ENCODE measurements at regions not wholly inside any gene's neighbourhood (a gene's known extent, or its start where the extent isn't known, plus 50 kb on each side); places are given as distances from the start of the nearest gene placed in this dataset.
A peak's percentile ranks its signal among the peaks of the same experiment; 100 is the strongest.
"Not testable (repeated sequence)": the region's sequence is repeated elsewhere in the genome, so short reads cannot be mapped to it uniquely, and the experiment has no call there.

- BruUV-seq (replicated peaks): not testable (repeated sequence)
Observed at GRCh38 chr14:106661561-106661960, 1135.2 kb downstream of the TMEM121 start.

GRCh38 chr14:106662936-106663550, 1136.7 kb downstream of the TMEM121 start:
- no peaks in the 10 kb centered on the region for H3K27me3 ChIP-seq (replicated peaks; ENCODE audit: insufficient read depth, low read depth, low read length, poor library complexity)
- H3K36me3 ChIP-seq (ENCODE audit: insufficient read depth, low read length, poor library complexity, severe bottlenecking): no peaks in the 10 kb centered on the region
- DNase-seq (ENCODE audit: low spot score): no peak
- H3K27ac ChIP-seq (ENCODE audit: low read depth, low read length, poor library complexity, severe bottlenecking): no peak overlapping the region
- H3K4me3 ChIP-seq (ENCODE audit: low read depth, low read length, poor library complexity, severe bottlenecking): no peak overlapping the region
- ChIA-PET CTCF (interaction anchor here (1.4 kb wide), 1 partner anchor 17 kb away, joined by 4 read pairs; no protein-coding TSS in a partner anchor), POLR2A (ENCODE audit: low non-redundant PET) (no interaction called here)
- H3K9me3 ChIP-seq (ENCODE audit: low read depth, low read length, poor library complexity, severe bottlenecking): peaks cover 6% of the 10 kb centered on the region
- no peak for TF ChIP-seq CTCF (conservative IDR thresholded peaks at IDR 0.05; ENCODE audit: low read depth, low read length)
- no peak for TF ChIP-seq EZH2 (IDR thresholded peaks at IDR 0.05; ENCODE audit: borderline replicate concordance, low read depth, low read length, poor library complexity, severe bottlenecking)
- no TSS peak for BruUV-seq (replicated peaks)
- H3K4me1 ChIP-seq (ENCODE audit: insufficient read depth, low read length, poor library complexity, severe bottlenecking): no peaks in the 10 kb centered on the region
- intact Hi-C loops (cut with micrococcal nuclease; ENCODE audit: unreplicated experiment): no loop called here

More at GRCh38 chr14:106661561-106661960, 1135.2 kb downstream of the TMEM121 start:
- H3K36me3 ChIP-seq (ENCODE audit: insufficient read depth, low read length, poor library complexity, severe bottlenecking); intact Hi-C loops (cut with micrococcal nuclease; ENCODE audit: unreplicated experiment); POLR2A ChIA-PET (ENCODE audit: low non-redundant PET); H3K4me3 ChIP-seq (ENCODE audit: low read depth, low read length, poor library complexity, severe bottlenecking); H3K4me1 ChIP-seq (ENCODE audit: insufficient read depth, low read length, poor library complexity, severe bottlenecking); H3K27me3 ChIP-seq (replicated peaks; ENCODE audit: insufficient read depth, low read depth, low read length, poor library complexity); H3K27ac ChIP-seq (ENCODE audit: low read depth, low read length, poor library complexity, severe bottlenecking); H3K9me3 ChIP-seq (ENCODE audit: low read depth, low read length, poor library complexity, severe bottlenecking): not testable (repeated sequence)
- peak; percentile 78 for DNase-seq (ENCODE audit: low spot score)
- CTCF ChIA-PET: interaction anchor here (1.0 kb wide), 1 partner anchor 20 kb away, joined by 3 read pairs; no protein-coding TSS in a partner anchor
- peak; percentile 61 for TF ChIP-seq CTCF (conservative IDR thresholded peaks at IDR 0.05; ENCODE audit: low read depth, low read length)

- H3K4me1 ChIP-seq (ENCODE audit: insufficient read depth, low read length, poor library complexity, severe bottlenecking); intact Hi-C loops (cut with micrococcal nuclease; ENCODE audit: unreplicated experiment); POLR2A ChIA-PET (ENCODE audit: low non-redundant PET); H3K9me3 ChIP-seq (ENCODE audit: low read depth, low read length, poor library complexity, severe bottlenecking); BruUV-seq (replicated peaks); H3K27ac ChIP-seq (ENCODE audit: low read depth, low read length, poor library complexity, severe bottlenecking); DNase-seq (ENCODE audit: low spot score); H3K4me3 ChIP-seq (ENCODE audit: low read depth, low read length, poor library complexity, severe bottlenecking); H3K36me3 ChIP-seq (ENCODE audit: insufficient read depth, low read length, poor library complexity, severe bottlenecking); H3K27me3 ChIP-seq (replicated peaks; ENCODE audit: insufficient read depth, low read depth, low read length, poor library complexity): not testable (repeated sequence)
- CTCF ChIA-PET: interaction anchor here (0.6 to 0.7 kb wide), 2 partner anchors 8 to 120 kb away, joined by 3 read pairs; no protein-coding TSS in a partner anchor
- peak; percentile 75 for TF ChIP-seq CTCF (conservative IDR thresholded peaks at IDR 0.05; ENCODE audit: low read depth, low read length)
Observed at GRCh38 chr14:106663805-106664410, 1137.5 kb downstream of the TMEM121 start.
